Stomach (tissue), 8 donors: ENCODE measurements at regions not wholly inside any gene's neighbourhood (a gene's known extent, or its start where the extent isn't known, plus 50 kb on each side); places are given as distances from the start of the nearest gene placed in this dataset.

ENCODE experiments used
- DNase-seq, 2 donors: peaks; one replicate each; pipeline versions ENCODE4 v3.0.0 to v3.0.0-alpha.2; 2013 to 2019
- H3K27ac ChIP-seq, 5 donors: fragments of 200-600 bp in 4 of 5; sonication (generic) in 4 of 5; one replicate each; pipeline ENCODE4 v1.5.1; 2013 to 2019; ENCODE audit warnings: mild to moderate bottlenecking in 1 of 5, moderate library complexity in 1 of 5
- H3K27me3 ChIP-seq, 3 donors: fragments of 200-600 bp; sonication (generic); one replicate each; pipeline ENCODE4 v1.5.1; 2017 to 2019; ENCODE audit warnings: mixed run types in 1 of 3
- H3K36me3 ChIP-seq, 4 donors: fragments of 200-600 bp; sonication (generic); 1 replicate in 3 of 4; 2 replicates in 1 of 4; pipeline ENCODE4 v1.5.1; 2016 to 2019
- H3K4me1 ChIP-seq, 4 donors: fragments of 200-600 bp; sonication (generic); one replicate each; pipeline ENCODE4 v1.5.1; 2016 to 2019
- H3K4me3 ChIP-seq, 4 donors: fragments of 200-600 bp; sonication (generic) in 3 of 4; one replicate each; pipeline ENCODE4 v1.5.1; 2016 to 2019; ENCODE audit warnings: mild to moderate bottlenecking in 1 of 4
- H3K9me3 ChIP-seq, 4 donors: fragments of 200-600 bp; sonication (generic); one replicate each; pipeline ENCODE4 v1.5.1; 2016 to 2019
- CTCF ChIP-seq, 7 experiments: fragments of 450-650 bp in 4 of 7; fragments of 200-600 bp in 3 of 7; sonication (generic) in 3 of 7; IDR thresholded peaks; one replicate each; pipeline ENCODE4 v1.5.1; 2016 to 2019; ENCODE audit warnings: antibody characterized with exemption in 7 of 7, control low read depth in 2 of 7, mild to moderate bottlenecking in 1 of 7
- EP300 ChIP-seq: sonication (generic); formaldehyde crosslinking; IDR thresholded peaks from one replicate; pipeline ENCODE4 v1.6.1; 2017; ENCODE audit warnings: antibody characterized with exemption
- POLR2A ChIP-seq, 4 donors: fragments of 450-650 bp; IDR thresholded peaks; one replicate each; pipeline ENCODE4 v1.6.1; 2016; ENCODE audit warnings: antibody characterized with exemption in 4 of 4, control low read depth in 2 of 4, mild to moderate bottlenecking in 1 of 4, moderate library complexity in 1 of 4
- POLR2AphosphoS5 ChIP-seq, 3 donors: sonication (generic); formaldehyde crosslinking; IDR thresholded peaks; one replicate each; pipeline ENCODE4 v1.6.1; 2016; ENCODE audit warnings: antibody characterized with exemption in 3 of 3
- WGBS, 5 donors: extraction: QIAGEN DNeasy Blood & Tissue Kit in 3 of 5; methylation state at CpG; one replicate each; pipeline versions ENCODE4 v1.1.5 to v1.1.7; 2013 to 2018; 5-methylcytosine and 5-hydroxymethylcytosine counted together
- intact Hi-C: fragments of 100-400 bp; cut with DNase I; formaldehyde crosslinking; loops from one replicate; pipeline ENCODE4 v1.15.1; 2023; ENCODE audit warnings: low total_unique reads
- donor health status: healthy with polysubstance abuse.
- donor health status: Bipolar disorder and iron deficiency.
- donor health status: healthy.

- DNase-seq: no peak
- Histone ChIP-seq H3K27ac (no peak overlapping the region), H3K27me3 (no peaks in the 10 kb centered on the region), H3K4me1 (no peaks in the 10 kb centered on the region), H3K4me3 (no peak overlapping the region), H3K36me3 (no peaks in the 10 kb centered on the region), H3K9me3 (no peaks in the 10 kb centered on the region)
- intact Hi-C loops: no loop called here
- TF ChIP-seq POLR2AphosphoS5 (IDR thresholded peaks at IDR 0.05) (no peak), EP300 (no peak), POLR2A (IDR thresholded peaks at IDR 0.05) (no peak), CTCF (IDR thresholded peaks at IDR 0.05) (no peak)
- WGBS, 5 donors: 50 to 63% (median 55%) methylated on average over 3 of the region's 3 CpGs
Measured at GRCh38 chr2:221914334-221914880, 342.3 kb upstream of the EPHA4 start.

GRCh38 chr2:221911890-221912289 is 339.8 kb upstream of the EPHA4 start:
- Histone ChIP-seq H3K27me3 (no peaks in the 10 kb centered on the region), H3K9me3 (no peaks in the 10 kb centered on the region), H3K27ac (no peak overlapping the region), H3K4me3 (no peak overlapping the region), H3K36me3 (no peaks in the 10 kb centered on the region), H3K4me1 (no peaks in the 10 kb centered on the region)
- intact Hi-C loops: no loop called here
- no peak for TF ChIP-seq POLR2A (IDR thresholded peaks at IDR 0.05)
- no peak for TF ChIP-seq POLR2AphosphoS5 (IDR thresholded peaks at IDR 0.05)
- no peak for TF ChIP-seq EP300
- no peak for TF ChIP-seq CTCF (IDR thresholded peaks at IDR 0.05)
- WGBS, 5 donors: 36 to 73% (median 44%) methylated on average over 1 of the region's 1 CpG
- no peak for DNase-seq

- no peaks in the 10 kb centered on the region for H3K4me1 ChIP-seq
- intact Hi-C loops: no loop called here
- WGBS, 5 donors: 87 to 93% (median 89%) methylated on average over 4 of the region's 4 CpGs
Measured at GRCh38 chr2:221911321-221911720, 339.2 kb upstream of the EPHA4 start.

GRCh38 chr2:221908518-221908917 is 336.4 kb upstream of the EPHA4 start:
- no peaks in the 10 kb centered on the region for H3K27me3 ChIP-seq
- no peaks in the 10 kb centered on the region for H3K9me3 ChIP-seq
- intact Hi-C loops: no loop called here
- no peaks in the 10 kb centered on the region for H3K36me3 ChIP-seq
- H3K4me1 ChIP-seq: no peaks in the 10 kb centered on the region
- TF ChIP-seq CTCF (IDR thresholded peaks at IDR 0.05) (no peak), POLR2A (IDR thresholded peaks at IDR 0.05) (no peak), POLR2AphosphoS5 (IDR thresholded peaks at IDR 0.05) (no peak), EP300 (no peak)
- H3K4me3 ChIP-seq: no peak overlapping the region
- H3K27ac ChIP-seq: no peak overlapping the region
- DNase-seq: no peak
- 72 to 75% (median 72%) methylated on average over 4 of the region's 4 CpGs for WGBS, 5 donors

More at GRCh38 chr2:221911321-221911720, 339.2 kb upstream of the EPHA4 start:
- Histone ChIP-seq H3K4me3 (no peak overlapping the region), H3K36me3 (no peaks in the 10 kb centered on the region), H3K27me3 (no peaks in the 10 kb centered on the region), H3K27ac (no peak overlapping the region), H3K9me3 (no peaks in the 10 kb centered on the region)
- no peak for DNase-seq
- TF ChIP-seq POLR2A (IDR thresholded peaks at IDR 0.05): no peak
- TF ChIP-seq CTCF (IDR thresholded peaks at IDR 0.05): no peak
- no peak for TF ChIP-seq POLR2AphosphoS5 (IDR thresholded peaks at IDR 0.05)
- no peak for TF ChIP-seq EP300
